ENCODE measurements at regions not wholly inside any gene's neighbourhood (a gene's known extent, or its start where the extent isn't known, plus 50 kb on each side); places are given as distances from the start of the nearest gene placed in this dataset.
A peak's percentile ranks its signal among the peaks of the same experiment; 100 is the strongest.

DNA sequence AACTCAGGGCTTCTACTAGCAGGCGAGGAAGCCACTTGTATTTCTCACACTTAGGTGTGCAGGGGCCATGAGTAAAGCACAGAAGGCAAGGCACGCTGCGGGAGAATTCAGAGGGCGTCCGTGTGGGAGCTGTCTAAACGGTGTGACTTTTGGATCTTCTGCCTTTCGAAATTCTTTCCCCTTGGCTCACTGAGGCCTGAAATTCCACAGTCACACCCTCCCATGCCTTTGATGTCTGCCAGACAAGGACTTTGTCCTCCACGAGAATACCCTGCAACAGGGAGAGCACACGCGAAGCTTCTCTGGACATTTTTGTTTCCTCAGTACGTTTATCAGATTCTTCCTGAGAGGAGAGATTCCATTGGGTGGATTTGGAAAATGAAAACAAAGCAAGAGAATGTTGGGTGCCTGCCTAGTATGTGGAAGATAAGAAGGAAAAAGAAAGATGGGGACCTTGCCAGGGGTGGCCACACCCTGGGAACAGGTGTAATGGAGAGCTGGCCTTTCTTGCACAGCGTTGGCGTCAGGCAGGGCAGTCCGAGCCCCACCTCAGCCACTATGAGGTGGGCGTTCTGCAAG lies 235.7 kb downstream of the MYLK4 start:
- H3K27ac ChIP-seq (ENCODE audit: low read depth in 1 of 2, low read length in 1 of 2): peak overlapping the region in 1 of 2 donors; percentile 33

DNA sequence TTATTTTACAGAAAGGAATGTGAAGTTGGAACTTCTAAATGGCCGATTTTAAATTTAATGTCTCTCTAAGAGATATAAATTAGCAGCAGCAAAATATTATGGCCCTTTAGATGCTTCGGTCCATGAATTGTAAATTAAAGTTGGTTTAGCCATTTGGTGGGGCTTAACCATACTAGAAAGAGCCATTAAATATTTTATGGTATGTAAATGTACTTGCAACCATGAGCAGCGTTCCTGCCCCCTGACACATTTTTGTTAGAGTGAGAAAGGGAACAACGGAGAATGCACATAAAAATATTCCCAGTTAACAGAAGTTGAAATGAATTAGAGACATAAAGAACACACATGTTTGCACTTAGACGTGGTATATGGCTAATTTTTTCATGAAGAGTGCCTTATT lies 237.9 kb downstream of the MYLK4 start:
- 92 to 97% methylated on average over 5 of the region's 5 CpGs for WGBS, 2 donors
- TF ChIP-seq, protein P1, sequence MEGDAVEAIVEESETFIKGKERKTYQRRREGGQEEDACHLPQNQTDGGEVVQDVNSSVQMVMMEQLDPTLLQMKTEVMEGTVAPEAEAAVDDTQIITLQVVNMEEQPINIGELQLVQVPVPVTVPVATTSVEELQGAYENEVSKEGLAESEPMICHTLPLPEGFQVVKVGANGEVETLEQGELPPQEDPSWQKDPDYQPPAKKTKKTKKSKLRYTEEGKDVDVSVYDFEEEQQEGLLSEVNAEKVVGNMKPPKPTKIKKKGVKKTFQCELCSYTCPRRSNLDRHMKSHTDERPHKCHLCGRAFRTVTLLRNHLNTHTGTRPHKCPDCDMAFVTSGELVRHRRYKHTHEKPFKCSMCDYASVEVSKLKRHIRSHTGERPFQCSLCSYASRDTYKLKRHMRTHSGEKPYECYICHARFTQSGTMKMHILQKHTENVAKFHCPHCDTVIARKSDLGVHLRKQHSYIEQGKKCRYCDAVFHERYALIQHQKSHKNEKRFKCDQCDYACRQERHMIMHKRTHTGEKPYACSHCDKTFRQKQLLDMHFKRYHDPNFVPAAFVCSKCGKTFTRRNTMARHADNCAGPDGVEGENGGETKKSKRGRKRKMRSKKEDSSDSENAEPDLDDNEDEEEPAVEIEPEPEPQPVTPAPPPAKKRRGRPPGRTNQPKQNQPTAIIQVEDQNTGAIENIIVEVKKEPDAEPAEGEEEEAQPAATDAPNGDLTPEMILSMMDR (IDR thresholded peaks at IDR 0.05; ENCODE audit: control extremely low read depth, extremely low read depth): no peak
- no peak for ATAC-seq (ENCODE audit: insufficient read depth, low FRiP score)

More for the DNA sequence above, 235.7 kb downstream of the MYLK4 start:
- ATAC-seq (ENCODE audit: insufficient read depth, low FRiP score) (no peak), DNase-seq (peak in 1 of 3 donors; percentile 35)
- Histone ChIP-seq H3K36me3 (ENCODE audit: control insufficient read depth in 4 of 4, insufficient read depth in 4 of 4, low read length in 4 of 4) (no peaks in the 10 kb centered on the region), H3K4me1 (ENCODE audit: control insufficient read depth in 5 of 5, insufficient read depth in 5 of 5, low read length in 5 of 5) (peaks cover 0 to 6% (median 0%) of the 10 kb centered on the region in 5 donors), H3K4me3 (no peak overlapping the region), H3K9me3 (ENCODE audit: control insufficient read depth in 4 of 4, insufficient read depth in 3 of 4, low read length in 3 of 4) (peaks cover 0 to 7% (median 4%) of the 10 kb centered on the region in 4 donors), H3K27me3 (ENCODE audit: control insufficient read depth in 3 of 3, insufficient read depth in 3 of 3, low read length in 2 of 3) (no peaks in the 10 kb centered on the region), H3K9ac (ENCODE audit: insufficient read depth in 1 of 2, low read length in 2 of 2) (no peak overlapping the region)
- TF ChIP-seq, protein P1 (IDR thresholded peaks at IDR 0.05; ENCODE audit: control extremely low read depth, extremely low read depth): no peak
- 45 to 72% methylated on average over 15 of the region's 15 CpGs for WGBS, 2 donors

DNA sequence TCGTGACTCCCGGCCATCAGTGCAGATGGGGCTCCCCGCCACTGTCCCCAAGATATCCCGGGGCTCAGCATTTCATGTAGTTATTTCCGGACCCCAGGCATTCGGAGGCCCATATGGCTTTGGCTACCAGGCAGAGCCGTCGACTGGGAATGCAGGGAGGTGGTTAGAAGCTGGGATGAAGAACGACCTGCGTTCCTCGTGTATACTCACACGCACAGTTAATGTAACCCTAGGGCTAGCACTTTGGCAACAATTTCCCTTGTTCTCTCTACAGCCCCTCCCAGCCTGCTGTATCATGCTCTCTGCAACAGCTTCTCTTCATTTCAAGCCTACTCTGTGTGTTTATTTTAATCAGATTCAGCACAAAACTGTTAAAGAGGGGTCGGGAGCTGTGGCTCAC lies 240.4 kb downstream of the MYLK4 start:
- H3K4me3 ChIP-seq: no peak overlapping the region
- TF ChIP-seq, protein P1 (IDR thresholded peaks at IDR 0.05; ENCODE audit: control extremely low read depth, extremely low read depth): no peak
- no peaks in the 10 kb centered on the region for H3K36me3 ChIP-seq (ENCODE audit: control insufficient read depth in 4 of 4, insufficient read depth in 4 of 4, low read length in 4 of 4)
- ATAC-seq (ENCODE audit: insufficient read depth, low FRiP score): no peak
- H3K27ac ChIP-seq (ENCODE audit: low read depth in 1 of 2, low read length in 1 of 2): peak overlapping the region in 1 of 2 donors; percentile 20
- peaks cover 0 to 7% (median 0%) of the 10 kb centered on the region in 3 donors for H3K27me3 ChIP-seq (ENCODE audit: control insufficient read depth in 3 of 3, insufficient read depth in 3 of 3, low read length in 2 of 3)
- DNase-seq: peak; percentile 33 to 66 (median 54)
- no peak overlapping the region for H3K9ac ChIP-seq (ENCODE audit: insufficient read depth in 1 of 2, low read length in 2 of 2)
- H3K9me3 ChIP-seq (ENCODE audit: control insufficient read depth in 4 of 4, insufficient read depth in 3 of 4, low read length in 3 of 4): no peaks in the 10 kb centered on the region
- WGBS, 2 donors: 74 to 86% methylated on average over 13 of the region's 13 CpGs
- peaks cover 7 to 45% (median 7%) of the 10 kb centered on the region in 5 donors for H3K4me1 ChIP-seq (ENCODE audit: control insufficient read depth in 5 of 5, insufficient read depth in 5 of 5, low read length in 5 of 5)

More for the DNA sequence above, 237.9 kb downstream of the MYLK4 start:
- Histone ChIP-seq H3K36me3 (ENCODE audit: control insufficient read depth in 4 of 4, insufficient read depth in 4 of 4, low read length in 4 of 4) (no peaks in the 10 kb centered on the region), H3K4me3 (no peak overlapping the region), H3K9me3 (ENCODE audit: control insufficient read depth in 4 of 4, insufficient read depth in 3 of 4, low read length in 3 of 4) (no peaks in the 10 kb centered on the region), H3K27me3 (ENCODE audit: control insufficient read depth in 3 of 3, insufficient read depth in 3 of 3, low read length in 2 of 3) (no peaks in the 10 kb centered on the region), H3K9ac (ENCODE audit: insufficient read depth in 1 of 2, low read length in 2 of 2) (no peak overlapping the region), H3K4me1 (ENCODE audit: control insufficient read depth in 5 of 5, insufficient read depth in 5 of 5, low read length in 5 of 5) (peaks cover 0 to 20% (median 2%) of the 10 kb centered on the region in 5 donors), H3K27ac (ENCODE audit: low read depth in 1 of 2, low read length in 1 of 2) (no peak overlapping the region)
- DNase-seq: no peak

Measured in lung (tissue), 11 donors.